ENCODE measurements at regions not wholly inside any gene's neighbourhood (a gene's known extent, or its start where the extent isn't known, plus 50 kb on each side); places are given as distances from the start of the nearest gene placed in this dataset.

GRCh38 chr3:16801698-16802097 lies 83.1 kb upstream of the PLCL2 start:
- no peak for TF ChIP-seq ZFX (IDR thresholded peaks at IDR 0.05; ENCODE audit: borderline replicate concordance)
- TF ChIP-seq, protein P1, sequence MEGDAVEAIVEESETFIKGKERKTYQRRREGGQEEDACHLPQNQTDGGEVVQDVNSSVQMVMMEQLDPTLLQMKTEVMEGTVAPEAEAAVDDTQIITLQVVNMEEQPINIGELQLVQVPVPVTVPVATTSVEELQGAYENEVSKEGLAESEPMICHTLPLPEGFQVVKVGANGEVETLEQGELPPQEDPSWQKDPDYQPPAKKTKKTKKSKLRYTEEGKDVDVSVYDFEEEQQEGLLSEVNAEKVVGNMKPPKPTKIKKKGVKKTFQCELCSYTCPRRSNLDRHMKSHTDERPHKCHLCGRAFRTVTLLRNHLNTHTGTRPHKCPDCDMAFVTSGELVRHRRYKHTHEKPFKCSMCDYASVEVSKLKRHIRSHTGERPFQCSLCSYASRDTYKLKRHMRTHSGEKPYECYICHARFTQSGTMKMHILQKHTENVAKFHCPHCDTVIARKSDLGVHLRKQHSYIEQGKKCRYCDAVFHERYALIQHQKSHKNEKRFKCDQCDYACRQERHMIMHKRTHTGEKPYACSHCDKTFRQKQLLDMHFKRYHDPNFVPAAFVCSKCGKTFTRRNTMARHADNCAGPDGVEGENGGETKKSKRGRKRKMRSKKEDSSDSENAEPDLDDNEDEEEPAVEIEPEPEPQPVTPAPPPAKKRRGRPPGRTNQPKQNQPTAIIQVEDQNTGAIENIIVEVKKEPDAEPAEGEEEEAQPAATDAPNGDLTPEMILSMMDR (IDR thresholded peaks at IDR 0.05), result no peak
